Esophagus muscularis mucosa (tissue), 4 donors: ENCODE measurements at regions not wholly inside any gene's neighbourhood (a gene's known extent, or its start where the extent isn't known, plus 50 kb on each side); places are given as distances from the start of the nearest gene placed in this dataset.
A peak's percentile ranks its signal among the peaks of the same experiment; 100 is the strongest.

Experiments
- DNase-seq: peaks from one replicate; pipeline ENCODE4 v3.0.0-alpha.2; 2017; ENCODE audit errors: extremely low spot score
- H3K27ac ChIP-seq, 4 donors: fragments of 200-600 bp; sonication (generic); replicated peaks in 1 of 4; 1 replicate in 3 of 4; 2 replicates in 1 of 4; pipeline ENCODE4 v1.5.1; 2016 to 2019; ENCODE audit warnings: mild to moderate bottlenecking in 1 of 4
- H3K27me3 ChIP-seq, 4 donors: fragments of 200-600 bp; sonication (generic); one replicate each; pipeline versions ENCODE4 v1.5.1 to v1.6.0; 2016 to 2019
- H3K36me3 ChIP-seq, 4 donors: fragments of 200-600 bp; sonication (generic); one replicate each; pipeline ENCODE4 v1.5.1; 2016 to 2019
- H3K4me1 ChIP-seq, 4 donors: fragments of 200-600 bp; sonication (generic); one replicate each; pipeline ENCODE4 v1.5.1; 2016 to 2019
- H3K4me3 ChIP-seq, 4 donors: fragments of 200-600 bp; sonication (generic); 1 replicate in 2 of 4; 2 replicates in 2 of 4; pipeline ENCODE4 v1.5.1; 2016 to 2019; ENCODE audit warnings: mild to moderate bottlenecking in 4 of 4, moderate library complexity in 1 of 4
- H3K9me3 ChIP-seq, 4 donors: fragments of 200-600 bp; sonication (generic); 1 replicate in 3 of 4; 2 replicates in 1 of 4; pipeline ENCODE4 v1.5.1; 2016 to 2019
- EP300 ChIP-seq: sonication (generic); formaldehyde crosslinking; IDR thresholded peaks from one replicate; pipeline ENCODE4 v1.6.1; 2017; ENCODE audit warnings: antibody characterized with exemption
- POLR2A ChIP-seq: fragments of 450-650 bp; IDR thresholded peaks from one replicate; pipeline ENCODE4 v1.6.1; 2017; ENCODE audit warnings: antibody characterized with exemption, moderate library complexity, mild to moderate bottlenecking, low read depth
- POLR2AphosphoS5 ChIP-seq, 2 donors: sonication (generic); formaldehyde crosslinking; IDR thresholded peaks; one replicate each; pipeline ENCODE4 v1.6.1; 2017; ENCODE audit warnings: antibody characterized with exemption in 2 of 2
- WGBS: methylation state at CpG from one replicate; pipeline ENCODE4 v1.1.5; 2018; 5-methylcytosine and 5-hydroxymethylcytosine counted together
- intact Hi-C: fragments of 100-400 bp; cut with DNase I; formaldehyde crosslinking; loops from one replicate; pipeline ENCODE4 v1.15.1; 2023
- TF ChIP-seq, protein P1 (sequence below), 3 experiments: fragments of 200-600 bp in 2 of 3; fragments of 450-650 bp in 1 of 3; sonication (generic) in 2 of 3; IDR thresholded peaks; one replicate each; pipeline ENCODE4 v1.5.1; 2017 to 2019; ENCODE audit warnings: antibody characterized with exemption in 3 of 3, mild to moderate bottlenecking in 2 of 3, moderate library complexity in 1 of 3

DNA sequence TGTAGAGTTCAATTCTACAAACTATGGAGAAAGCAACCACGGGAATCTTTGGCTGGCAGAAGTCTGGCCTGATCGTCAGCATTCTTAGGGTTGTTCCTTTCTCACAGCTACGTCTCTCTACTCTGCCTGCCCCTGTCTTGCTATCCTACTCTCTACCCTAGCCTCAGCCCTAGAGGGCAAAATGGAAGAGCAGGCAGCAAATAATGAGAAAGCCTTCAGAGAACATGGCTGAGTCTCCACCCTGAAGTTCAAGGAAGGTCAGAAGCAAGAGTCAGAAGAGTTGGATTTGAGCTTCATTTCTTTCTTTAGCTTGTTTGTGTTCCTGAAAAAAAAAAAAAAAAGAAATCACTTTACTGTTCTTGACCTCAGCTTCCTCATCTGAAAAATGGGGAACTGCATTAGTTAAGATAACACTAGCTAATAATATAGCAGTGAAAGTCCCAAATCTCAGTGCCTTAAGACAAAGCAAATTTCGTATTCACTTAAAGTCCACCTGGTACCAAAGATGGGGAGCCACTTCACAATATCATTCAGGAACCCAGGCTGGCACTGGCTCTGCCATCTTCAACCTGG lies 50.2 kb upstream of the CCND2 start:
- Histone ChIP-seq H3K4me3 (no peak overlapping the region), H3K27me3 (peaks cover 0 to 8% (median 0%) of the 10 kb centered on the region in 4 donors), H3K36me3 (no peaks in the 10 kb centered on the region), H3K4me1 (no peaks in the 10 kb centered on the region), H3K9me3 (peaks cover 0 to 3% (median 0%) of the 10 kb centered on the region in 4 donors), H3K27ac (no peak overlapping the region)
- intact Hi-C loops: no loop called here
- 79% methylated on average over 4 of the region's 4 CpGs for WGBS
- no peak for TF ChIP-seq POLR2AphosphoS5 (IDR thresholded peaks at IDR 0.05)
- no peak for TF ChIP-seq EP300
- TF ChIP-seq, protein P1, sequence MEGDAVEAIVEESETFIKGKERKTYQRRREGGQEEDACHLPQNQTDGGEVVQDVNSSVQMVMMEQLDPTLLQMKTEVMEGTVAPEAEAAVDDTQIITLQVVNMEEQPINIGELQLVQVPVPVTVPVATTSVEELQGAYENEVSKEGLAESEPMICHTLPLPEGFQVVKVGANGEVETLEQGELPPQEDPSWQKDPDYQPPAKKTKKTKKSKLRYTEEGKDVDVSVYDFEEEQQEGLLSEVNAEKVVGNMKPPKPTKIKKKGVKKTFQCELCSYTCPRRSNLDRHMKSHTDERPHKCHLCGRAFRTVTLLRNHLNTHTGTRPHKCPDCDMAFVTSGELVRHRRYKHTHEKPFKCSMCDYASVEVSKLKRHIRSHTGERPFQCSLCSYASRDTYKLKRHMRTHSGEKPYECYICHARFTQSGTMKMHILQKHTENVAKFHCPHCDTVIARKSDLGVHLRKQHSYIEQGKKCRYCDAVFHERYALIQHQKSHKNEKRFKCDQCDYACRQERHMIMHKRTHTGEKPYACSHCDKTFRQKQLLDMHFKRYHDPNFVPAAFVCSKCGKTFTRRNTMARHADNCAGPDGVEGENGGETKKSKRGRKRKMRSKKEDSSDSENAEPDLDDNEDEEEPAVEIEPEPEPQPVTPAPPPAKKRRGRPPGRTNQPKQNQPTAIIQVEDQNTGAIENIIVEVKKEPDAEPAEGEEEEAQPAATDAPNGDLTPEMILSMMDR (IDR thresholded peaks at IDR 0.05): no peak
- TF ChIP-seq POLR2A: no peak
- DNase-seq: peak; percentile 24

GRCh38 chr12:4221258-4221620 lies 52.3 kb upstream of the CCND2 start:
- Histone ChIP-seq H3K27me3 (peaks cover 0 to 8% (median 0%) of the 10 kb centered on the region in 4 donors), H3K27ac (no peak overlapping the region), H3K4me3 (no peak overlapping the region), H3K36me3 (no peaks in the 10 kb centered on the region), H3K9me3 (peaks cover 0 to 3% (median 0%) of the 10 kb centered on the region in 4 donors), H3K4me1 (no peaks in the 10 kb centered on the region)
- TF ChIP-seq, protein P1 (IDR thresholded peaks at IDR 0.05): no peak
- no peak for TF ChIP-seq POLR2A
- TF ChIP-seq POLR2AphosphoS5 (IDR thresholded peaks at IDR 0.05): no peak
- no peak for TF ChIP-seq EP300
- intact Hi-C loops: no loop called here
- DNase-seq: no peak

GRCh38 chr12:4220536-4221257 lies 52.9 kb upstream of the CCND2 start:
- peaks cover 0 to 3% (median 0%) of the 10 kb centered on the region in 4 donors for H3K9me3 ChIP-seq
- H3K27me3 ChIP-seq: peaks cover 0 to 8% (median 0%) of the 10 kb centered on the region in 4 donors
- intact Hi-C loops: no loop called here
- DNase-seq: peak; percentile 66
- H3K36me3 ChIP-seq: no peaks in the 10 kb centered on the region
- no peak overlapping the region for H3K27ac ChIP-seq
- 72% methylated on average over 7 of the region's 7 CpGs for WGBS
- H3K4me1 ChIP-seq: no peaks in the 10 kb centered on the region
- TF ChIP-seq POLR2A: no peak
- TF ChIP-seq POLR2AphosphoS5 (IDR thresholded peaks at IDR 0.05): no peak
- no peak for TF ChIP-seq EP300
- TF ChIP-seq, protein P1 (IDR thresholded peaks at IDR 0.05): no peak
- no peak overlapping the region for H3K4me3 ChIP-seq

DNA sequence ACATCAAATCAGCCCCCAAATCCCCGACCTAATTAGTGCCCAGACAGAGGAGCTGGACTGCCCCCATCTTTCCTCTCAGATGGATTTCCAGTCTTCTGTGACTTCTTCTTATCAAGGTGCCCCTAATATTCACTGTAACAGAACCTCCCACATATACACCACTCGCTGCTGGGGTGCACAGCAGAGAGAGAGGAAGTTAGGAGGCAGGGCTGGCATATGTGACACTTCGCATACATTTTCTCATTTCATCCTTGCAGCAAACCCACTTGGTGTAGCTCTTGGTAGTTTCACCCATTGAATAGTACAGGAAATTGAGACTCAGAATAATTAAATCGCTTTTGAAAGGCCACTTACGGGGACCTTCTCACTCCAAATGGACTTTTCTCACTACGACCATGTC lies 56.5 kb upstream of the CCND2 start:
- Histone ChIP-seq H3K36me3 (no peaks in the 10 kb centered on the region), H3K27me3 (peaks cover 0 to 9% (median 0%) of the 10 kb centered on the region in 4 donors), H3K4me1 (no peaks in the 10 kb centered on the region), H3K9me3 (no peaks in the 10 kb centered on the region), H3K4me3 (no peak overlapping the region), H3K27ac (no peak overlapping the region)
- peak; percentile 62 for DNase-seq
- intact Hi-C loops: no loop called here
- TF ChIP-seq EP300 (no peak), POLR2A (no peak), POLR2AphosphoS5 (IDR thresholded peaks at IDR 0.05) (no peak)
- TF ChIP-seq, protein P1 (IDR thresholded peaks at IDR 0.05): no peak
- WGBS: 86% methylated on average over 6 of the region's 6 CpGs
